Panc1 (cell line): ENCODE measurements at regions not wholly inside any gene's neighbourhood (a gene's known extent, or its start where the extent isn't known, plus 50 kb on each side); places are given as distances from the start of the nearest gene placed in this dataset.

Experiments used
- CTCF ChIP-seq: fragments of 450-650 bp; IDR thresholded peaks from 2 replicates; pipeline ENCODE4 v1.5.1; 2017; ENCODE audit warnings: mild to moderate bottlenecking
- POLR2AphosphoS5 ChIP-seq: IDR thresholded peaks from 2 replicates; pipeline ENCODE4 v1.6.1; 2012; ENCODE audit warnings: mild to moderate bottlenecking, low read depth, low read length, moderate library complexity
- REST ChIP-seq, 2 experiments: IDR thresholded peaks; 2 replicates each; pipeline ENCODE4 v1.6.1; 2011 to 2012; ENCODE audit warnings: low read depth in 2 of 2, control low read depth in 1 of 2, low read length in 1 of 2, mild to moderate bottlenecking in 1 of 2, moderate library complexity in 1 of 2; ENCODE audit not compliant: insufficient read depth in 1 of 2
- TCF7L2 ChIP-seq: IDR thresholded peaks from 2 replicates; pipeline ENCODE4 v1.6.1; 2011; ENCODE audit warnings: mild to moderate bottlenecking, low read depth, low read length, inconsistent platforms

GRCh38 chr4:46554760-46555465 is 165.0 kb upstream of the GABRA2 start:
- TF ChIP-seq CTCF (no peak), REST (IDR thresholded peaks at IDR 0.05; ENCODE audit: insufficient read depth in 1 of 2, low read depth in 2 of 2, low read length in 1 of 2) (no peak), POLR2AphosphoS5 (no peak), TCF7L2 (no peak)
